GM12874 (cell line): ENCODE measurements at regions not wholly inside any gene's neighbourhood (a gene's known extent, or its start where the extent isn't known, plus 50 kb on each side); places are given as distances from the start of the nearest gene placed in this dataset.

Experiments
- CTCF ChIP-seq: IDR thresholded peaks from 2 replicates; pipeline ENCODE4 v1.5.1; 2011; ENCODE audit warnings: low read depth, mild to moderate bottlenecking, control low read depth, low read length, moderate library complexity; ENCODE audit not compliant: insufficient read depth

- no peak for TF ChIP-seq CTCF
Measured at GRCh38 chr20:1845163-1845523, 50.1 kb upstream of the SIRPA start.

- no peak for TF ChIP-seq CTCF
Measured at GRCh38 chr20:1844325-1845162, 50.7 kb upstream of the SIRPA start.

- TF ChIP-seq CTCF: no peak
Measured at GRCh38 chr20:1842281-1842680, 52.9 kb upstream of the SIRPA start.

GRCh38 chr20:1841554-1842140, 53.6 kb upstream of the SIRPA start:
- TF ChIP-seq CTCF: no peak

GRCh38 chr20:1840817-1841553, 54.2 kb upstream of the SIRPA start:
- TF ChIP-seq CTCF: no peak

- TF ChIP-seq CTCF: no peak
Measured at GRCh38 chr20:1838556-1839279, 56.5 kb upstream of the SIRPA start.
